GM04503 (cell line): ENCODE measurements at regions not wholly inside any gene's neighbourhood (a gene's known extent, or its start where the extent isn't known, plus 50 kb on each side); places are given as distances from the start of the nearest gene placed in this dataset.

ENCODE experiments used
- DNase-seq: peaks from one replicate; pipeline ENCODE4 v3.0.0-alpha.2; 2012; ENCODE audit warnings: low read depth

- DNase-seq: no peak
Observed at GRCh38 chr3:59131016-59131766, 81.4 kb upstream of the CFAP20DC start.

DNA sequence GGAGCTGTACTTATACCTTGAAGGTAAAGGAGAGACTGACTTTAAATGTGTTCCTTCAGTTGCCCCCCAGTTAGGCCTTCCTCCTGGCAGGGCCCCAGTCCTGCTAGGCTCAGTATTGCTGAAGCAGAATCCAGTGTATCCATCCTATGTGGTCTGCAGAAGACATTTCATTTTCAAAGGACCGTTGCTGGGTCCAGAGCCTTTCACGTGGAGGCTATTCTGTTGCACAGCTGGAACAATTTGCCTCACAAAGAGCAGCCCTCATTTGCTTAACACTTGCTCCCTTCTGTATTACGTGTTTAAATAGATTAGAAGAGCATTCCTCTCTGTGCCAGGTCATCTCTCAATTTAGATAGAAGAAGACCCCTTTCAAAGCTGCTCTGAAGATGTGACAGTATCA is 78.9 kb upstream of the CFAP20DC start:
- DNase-seq: no peak

DNA sequence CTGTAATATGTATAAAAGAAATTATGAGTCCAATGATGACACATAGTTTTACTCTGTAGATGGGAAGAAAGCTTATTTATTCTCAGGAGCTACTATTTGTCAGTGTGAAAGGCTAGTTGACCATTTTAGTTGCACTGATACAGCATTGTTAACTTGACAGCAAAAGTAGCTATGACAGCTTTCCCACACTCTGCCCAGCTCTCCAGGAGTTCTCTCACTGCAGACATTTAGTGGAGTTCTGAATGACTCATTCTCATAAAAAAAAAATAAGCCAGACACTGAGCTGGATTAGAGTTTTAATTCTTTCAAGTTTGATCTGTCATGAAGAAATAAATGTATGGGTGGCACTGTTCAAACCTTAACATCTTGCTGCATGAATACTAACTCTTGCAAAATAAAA is 77.2 kb upstream of the CFAP20DC start:
- DNase-seq: peak; percentile 72

- DNase-seq: no peak
Observed at GRCh38 chr3:59126446-59126845, 76.6 kb upstream of the CFAP20DC start.

DNA sequence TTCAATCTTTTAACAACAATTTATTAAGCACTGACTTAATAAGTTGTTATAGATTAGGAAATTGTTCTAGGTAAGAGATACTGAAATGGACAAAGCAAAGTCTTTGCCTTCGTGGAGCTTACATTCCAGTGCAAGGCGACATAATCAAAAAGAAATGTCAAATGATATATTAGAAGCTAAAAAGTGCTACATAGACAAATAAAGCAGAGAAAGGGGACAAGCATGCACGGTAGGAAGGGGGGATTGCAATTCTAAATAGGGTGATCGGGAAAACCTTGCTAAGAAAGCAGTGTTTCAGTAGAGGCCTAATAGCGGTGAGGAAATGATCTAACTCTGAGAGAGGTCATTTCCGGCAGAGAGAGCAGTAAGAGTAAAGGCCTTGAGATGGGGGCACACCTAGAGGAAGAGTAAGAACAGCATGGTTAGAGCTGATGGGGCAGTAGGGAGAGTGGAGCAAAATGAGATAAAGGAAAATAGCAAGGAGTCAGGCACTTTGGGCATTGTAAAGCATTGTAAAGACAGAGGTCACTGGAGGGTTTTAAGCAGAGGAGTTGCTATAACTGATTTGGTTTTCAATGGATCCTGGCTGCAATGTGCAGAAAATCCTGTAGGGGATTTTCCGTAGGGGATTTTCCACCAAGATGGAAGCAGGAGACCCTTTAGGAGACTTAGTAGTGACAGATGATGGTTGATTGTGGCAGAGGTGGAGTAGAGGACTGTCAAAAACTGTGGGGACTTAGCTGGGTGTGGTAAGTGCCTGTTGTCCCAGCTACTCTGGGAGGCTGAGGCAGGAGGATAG is 71.7 kb upstream of the CFAP20DC start:
- DNase-seq: no peak

DNA sequence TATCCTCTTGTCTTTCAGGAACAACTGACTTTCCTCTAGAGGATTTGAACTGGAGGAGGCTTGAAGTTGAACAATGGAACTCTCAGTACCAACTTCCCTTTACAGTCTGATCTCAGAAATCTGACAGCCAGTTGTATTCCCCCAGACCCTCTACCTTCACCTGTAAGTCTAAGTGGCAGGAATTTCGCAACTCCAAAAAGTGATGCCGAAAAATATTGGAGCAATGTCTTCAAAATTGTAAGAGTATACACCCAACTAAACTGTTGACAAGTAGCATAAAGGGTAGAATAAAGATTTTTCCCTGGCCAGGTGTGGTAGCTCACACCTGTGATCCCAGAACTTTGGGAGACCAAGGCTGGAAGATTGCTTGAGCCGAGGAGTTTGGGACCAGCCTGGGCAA is 69.1 kb upstream of the CFAP20DC start:
- DNase-seq: no peak

- no peak for DNase-seq
Observed at GRCh38 chr3:59117396-59117795, 67.6 kb upstream of the CFAP20DC start.

DNA sequence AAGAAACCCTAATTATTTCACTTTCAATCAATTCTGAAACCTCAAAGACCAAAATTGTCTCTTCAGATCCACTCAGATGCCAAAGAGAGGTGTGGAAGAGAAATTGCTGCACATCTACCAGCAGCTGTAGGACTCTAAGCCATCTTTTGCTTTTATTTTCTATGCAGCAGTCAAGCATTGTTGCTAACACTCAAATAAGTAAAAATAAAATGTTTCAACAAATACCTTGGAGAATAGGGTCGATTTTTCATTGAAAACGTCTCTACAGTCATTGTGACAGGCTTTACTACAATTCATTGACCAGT is 66.4 kb upstream of the CFAP20DC start:
- no peak for DNase-seq

- no peak for DNase-seq
Observed at GRCh38 chr3:59115364-59116232, 65.8 kb upstream of the CFAP20DC start.

- DNase-seq: no peak
Observed at GRCh38 chr3:59107856-59108815, 58.3 kb upstream of the CFAP20DC start.

GRCh38 chr3:59106085-59106648 is 56.3 kb upstream of the CFAP20DC start:
- no peak for DNase-seq

DNA sequence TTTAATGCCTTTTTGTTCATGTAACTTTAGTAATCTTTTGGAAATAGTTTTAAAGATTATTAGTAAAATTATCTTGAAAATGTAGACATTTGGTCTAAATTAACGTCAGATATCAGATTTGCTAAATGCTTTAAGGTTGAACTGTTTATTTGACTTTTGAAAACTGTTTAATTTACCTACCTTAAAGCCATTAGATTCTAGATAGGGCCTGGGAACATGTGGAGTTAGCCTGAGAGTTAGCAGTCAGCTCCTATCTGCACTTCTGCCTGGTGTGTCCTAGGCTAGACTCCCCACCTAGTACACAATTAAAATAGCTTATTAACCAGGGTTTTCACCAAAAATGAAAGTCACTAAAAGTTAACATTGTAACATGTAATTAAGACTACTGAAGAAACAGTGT is 53.7 kb upstream of the CFAP20DC start:
- no peak for DNase-seq

DNA sequence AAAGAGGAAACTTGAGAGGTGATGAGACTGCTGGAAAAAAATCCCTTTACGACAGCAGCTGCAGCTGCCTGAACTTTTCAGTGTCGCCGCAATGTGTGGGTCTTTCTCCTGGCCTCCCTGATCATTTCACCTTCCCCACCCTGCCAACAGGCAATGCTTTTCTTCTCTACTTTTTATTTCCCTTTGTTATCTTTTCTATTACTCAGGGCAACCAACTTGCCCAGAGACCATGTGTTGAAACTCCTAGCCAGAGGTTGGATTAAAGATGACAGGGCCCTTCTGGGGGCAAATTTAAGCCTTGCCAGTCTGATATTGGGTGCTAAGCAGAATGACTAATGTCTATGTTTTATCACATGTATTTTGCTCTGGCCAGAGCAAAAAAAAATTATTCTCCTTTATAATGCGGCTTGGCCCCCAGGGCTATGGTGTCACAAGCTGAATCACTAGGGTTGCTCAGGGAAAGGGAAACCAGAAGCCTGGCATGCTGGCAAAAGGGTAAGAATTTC is 51.5 kb upstream of the CFAP20DC start:
- DNase-seq: no peak
